Erythroblast (primary cell): ENCODE measurements at regions not wholly inside any gene's neighbourhood (a gene's known extent, or its start where the extent isn't known, plus 50 kb on each side); places are given as distances from the start of the nearest gene placed in this dataset.

Experiments
- DNase-seq, 2 experiments: peaks; one replicate each; lab custom pipeline; 2025; lab: John Stamatoyannopoulos, UW
- GATA1 ChIP-seq: IDR thresholded peaks from 2 replicates; pipeline ENCODE4 v1.6.1; 2011; ENCODE audit warnings: low read depth, mild to moderate bottlenecking, control low read depth, low read length, moderate library complexity
- POLR2A ChIP-seq: IDR thresholded peaks from 2 replicates; pipeline ENCODE4 v1.6.1; 2011; ENCODE audit warnings: mild to moderate bottlenecking, low read length

- TF ChIP-seq POLR2A (no peak), GATA1 (no peak)
- DNase-seq = no peak
Observed at GRCh38 chr22:48874956-48875355, 952.7 kb downstream of the BRD1 start.

GRCh38 chr22:48873191-48873520, 954.5 kb downstream of the BRD1 start:
- DNase-seq = no peak
- TF ChIP-seq GATA1 (no peak), POLR2A (no peak)

GRCh38 chr22:48872271-48873190, 955.1 kb downstream of the BRD1 start:
- TF ChIP-seq POLR2A = no peak
- no peak for TF ChIP-seq GATA1

GRCh38 chr22:48871176-48871840, 956.4 kb downstream of the BRD1 start:
- DNase-seq = no peak
- no peak for TF ChIP-seq GATA1
- no peak for TF ChIP-seq POLR2A

More at GRCh38 chr22:48872271-48873190, 955.1 kb downstream of the BRD1 start:
- no peak for DNase-seq

- TF ChIP-seq POLR2A (no peak), GATA1 (no peak)
- no peak for DNase-seq
Observed at GRCh38 chr22:48870436-48870835, 957.2 kb downstream of the BRD1 start.

- TF ChIP-seq POLR2A (no peak), GATA1 (no peak)
- no peak for DNase-seq
Observed at GRCh38 chr22:48869788-48870187, 957.9 kb downstream of the BRD1 start.

GRCh38 chr22:48869161-48869560, 958.5 kb downstream of the BRD1 start:
- TF ChIP-seq GATA1 (no peak), POLR2A (no peak)
- DNase-seq = no peak

- TF ChIP-seq POLR2A (no peak), GATA1 (no peak)
- DNase-seq = no peak
Observed at GRCh38 chr22:48868554-48868953, 959.1 kb downstream of the BRD1 start.

- TF ChIP-seq GATA1 (no peak), POLR2A (no peak)
- DNase-seq = no peak
Observed at GRCh38 chr22:48867891-48868290, 959.8 kb downstream of the BRD1 start.

GRCh38 chr22:48866906-48867681, 960.6 kb downstream of the BRD1 start:
- DNase-seq = no peak
- TF ChIP-seq GATA1 (no peak), POLR2A (no peak)

- no peak for TF ChIP-seq GATA1
- TF ChIP-seq POLR2A = no peak
- DNase-seq = no peak
Observed at GRCh38 chr22:48864748-48865147, 962.9 kb downstream of the BRD1 start.

- no peak for TF ChIP-seq POLR2A
- TF ChIP-seq GATA1 = no peak
- DNase-seq = no peak
Observed at GRCh38 chr22:48863965-48864528, 963.6 kb downstream of the BRD1 start.

GRCh38 chr22:48860557-48860956, 967.1 kb downstream of the BRD1 start:
- DNase-seq = no peak
- TF ChIP-seq POLR2A (no peak), GATA1 (no peak)

- no peak for TF ChIP-seq GATA1
- no peak for TF ChIP-seq POLR2A
- no peak for DNase-seq
Observed at GRCh38 chr22:48858856-48859255, 968.8 kb downstream of the BRD1 start.
